HG03025 (cell line): ENCODE measurements at regions not wholly inside any gene's neighbourhood (a gene's known extent, or its start where the extent isn't known, plus 50 kb on each side); places are given as distances from the start of the nearest gene placed in this dataset.

ENCODE experiments used
- ATAC-seq: cut with Tn5 transposase; IDR thresholded peaks from one replicate; pipeline ENCODE4 v1.9.1; 2021; ENCODE audit warnings: mild to moderate bottlenecking, moderate library complexity; ENCODE audit not compliant: unreplicated experiment, low FRiP score

DNA sequence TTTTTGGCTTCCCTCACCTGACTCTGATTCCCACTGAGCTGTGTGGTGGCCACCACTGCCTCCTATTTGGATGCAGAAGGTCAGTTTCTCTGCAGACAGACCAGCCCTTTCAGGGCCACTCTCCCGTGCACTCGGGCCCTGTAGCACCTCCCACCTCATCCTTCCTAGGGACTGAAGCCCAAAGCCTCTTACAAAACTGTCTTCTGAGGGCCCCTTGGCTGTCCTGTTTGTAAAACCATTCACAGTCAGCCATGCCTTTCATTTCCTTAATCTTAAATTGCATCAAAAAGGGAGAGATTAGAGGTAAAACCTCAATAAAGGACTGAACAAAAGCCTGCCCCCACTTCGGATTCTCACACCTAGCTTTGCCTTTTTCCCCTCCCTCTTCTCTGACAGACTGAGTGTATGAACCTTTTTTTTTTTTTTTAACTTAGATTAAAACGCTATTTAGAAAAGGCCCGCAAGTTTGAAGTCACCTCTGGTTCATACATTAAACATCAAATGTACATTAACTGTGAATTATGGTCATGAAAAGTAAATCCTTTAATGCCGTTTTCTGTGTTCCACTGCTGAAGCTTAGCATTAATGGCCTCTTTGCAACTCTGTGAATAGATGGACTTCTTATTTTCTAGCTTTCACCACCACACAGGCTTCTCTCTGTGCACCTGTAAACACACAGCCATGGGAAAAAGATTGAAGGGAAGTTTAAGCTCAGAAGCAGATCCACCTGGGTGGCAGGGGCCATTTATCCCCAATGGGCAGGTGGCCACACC, 247.2 kb upstream of the CADM1 start:
- no peak for ATAC-seq

DNA sequence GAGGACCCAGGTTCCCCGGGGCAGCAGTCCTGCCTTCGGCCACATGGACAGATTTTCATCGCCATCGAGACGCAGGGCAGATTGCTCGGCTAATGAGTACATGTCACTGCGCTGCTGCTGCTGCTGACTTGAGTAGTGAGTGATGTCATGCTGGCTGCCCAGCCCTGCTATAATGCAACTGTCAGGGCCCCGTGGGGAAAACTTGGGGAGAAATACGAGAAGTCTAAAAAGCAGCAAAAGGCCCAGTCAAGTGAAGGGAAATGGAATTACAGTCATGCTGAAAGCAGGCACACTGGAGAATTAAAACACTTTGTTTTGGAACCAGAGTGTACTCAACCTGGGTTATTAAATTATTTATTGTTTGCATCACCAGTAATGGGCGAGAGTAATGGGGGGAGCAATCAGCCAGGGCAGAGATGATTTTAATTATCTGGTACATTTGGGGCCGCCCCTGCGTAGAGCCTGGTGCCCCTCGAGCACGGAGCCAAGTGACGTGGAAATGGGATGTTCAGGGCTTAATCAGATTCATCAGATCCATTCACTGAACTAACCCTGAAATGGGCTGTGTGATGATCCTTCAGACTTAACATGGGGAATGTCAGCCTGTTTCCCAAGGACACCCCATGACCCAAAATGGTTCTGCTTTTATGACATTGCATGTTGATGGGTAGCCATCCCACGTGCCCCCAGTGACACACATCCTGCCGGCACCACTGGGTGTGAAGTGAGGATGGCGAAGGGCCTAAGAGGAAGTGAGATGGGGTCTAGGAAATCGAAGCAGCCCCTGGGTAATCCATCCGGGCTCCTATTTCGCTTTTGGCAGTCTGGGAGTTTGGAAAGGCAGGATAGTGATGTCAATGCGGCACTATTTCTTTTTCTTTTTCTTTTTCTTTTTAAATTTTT, 241.6 kb upstream of the CADM1 start:
- ATAC-seq, result no peak

DNA sequence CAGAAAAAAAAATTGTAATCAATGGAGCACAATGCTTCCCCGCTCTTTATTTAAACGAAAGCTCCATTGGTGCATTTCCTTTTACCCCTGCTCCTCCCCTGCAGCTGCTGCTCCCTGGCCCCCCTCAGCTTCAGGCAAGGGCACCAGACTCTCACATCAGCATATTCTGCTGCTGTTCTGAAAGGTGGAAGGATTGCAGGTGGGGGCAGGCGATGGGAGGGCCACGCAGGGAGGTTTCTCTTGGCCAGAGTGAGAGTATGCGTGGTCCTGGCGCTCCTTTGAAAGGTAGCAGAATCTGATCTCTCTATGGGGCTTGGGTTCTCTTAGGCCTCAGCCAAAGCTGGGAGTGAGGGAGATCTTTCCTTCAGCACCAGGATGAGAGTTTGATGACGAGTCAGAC, 240.9 kb upstream of the CADM1 start:
- ATAC-seq, result no peak

DNA sequence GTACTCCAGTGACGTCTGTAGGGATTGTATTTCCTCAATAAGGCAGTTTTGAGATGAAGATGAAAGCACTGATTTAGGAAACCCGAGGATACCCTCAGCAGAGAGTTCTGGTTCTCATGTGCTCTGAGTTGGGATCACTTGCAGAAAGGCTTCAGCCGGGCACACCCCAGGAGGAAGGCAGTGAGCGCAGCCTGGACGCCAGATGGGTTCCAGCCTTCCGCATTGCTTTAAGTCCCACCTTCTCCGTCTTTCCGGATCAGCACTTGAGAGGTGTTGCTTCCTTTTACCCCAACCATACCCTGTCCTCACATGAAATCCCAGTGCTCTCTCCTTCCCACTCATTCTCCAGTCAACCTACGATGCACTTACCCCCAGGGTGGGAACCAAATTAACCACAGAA, 239.5 kb upstream of the CADM1 start:
- no peak for ATAC-seq

DNA sequence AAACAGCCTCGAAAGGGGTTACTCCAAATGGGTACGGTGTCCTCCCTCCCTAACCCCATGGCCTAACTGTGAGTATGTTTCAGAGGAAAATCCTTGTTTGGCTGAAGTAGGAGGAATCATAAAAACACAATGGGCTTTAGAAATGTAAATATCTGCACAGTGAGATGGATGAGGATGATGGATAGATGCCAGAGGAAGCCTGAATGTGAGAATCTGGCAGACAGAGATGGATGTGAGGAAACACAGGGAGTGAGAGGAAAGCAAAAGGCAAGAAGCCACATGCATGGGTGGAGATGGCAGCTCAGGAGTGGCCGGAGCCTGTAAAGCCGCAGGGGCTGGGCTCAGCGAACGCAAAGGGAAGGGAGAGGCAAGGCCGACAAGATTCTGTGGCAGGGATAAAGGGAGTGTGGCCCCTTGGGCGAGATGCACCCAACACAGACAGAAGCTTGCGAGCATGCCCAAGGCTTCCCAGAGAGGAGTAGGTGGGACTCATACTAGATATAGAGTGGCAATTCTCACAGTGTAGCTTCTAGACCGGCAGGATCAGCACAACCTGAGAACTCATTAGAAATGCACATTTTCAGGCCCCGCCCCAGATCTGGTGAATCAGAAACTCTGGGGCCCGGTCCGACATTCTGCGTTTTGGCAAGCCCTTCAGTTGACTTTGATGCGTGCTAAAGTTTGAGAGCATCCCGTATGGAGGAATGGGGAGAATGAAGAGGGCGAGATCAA, 237.3 kb upstream of the CADM1 start:
- ATAC-seq, result no peak

DNA sequence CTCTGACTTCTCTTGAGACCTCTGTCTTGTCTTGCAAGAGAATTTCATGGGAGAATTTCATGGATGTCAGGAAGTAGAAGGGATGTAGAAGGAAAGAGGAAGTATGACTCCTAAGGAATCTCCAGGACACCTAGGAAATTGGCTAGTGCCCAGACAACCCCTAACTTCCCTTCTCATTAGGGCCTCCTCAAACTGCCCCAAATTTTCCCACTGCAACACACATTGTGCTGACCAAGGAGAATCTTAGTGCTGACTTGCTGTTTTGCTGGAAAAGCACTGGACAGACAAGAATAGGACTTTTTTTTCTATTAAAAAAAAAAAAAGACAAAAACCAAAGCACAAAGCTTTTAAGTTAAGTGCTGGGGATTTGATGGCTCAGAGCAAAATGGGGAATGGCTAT, 236.1 kb upstream of the CADM1 start:
- ATAC-seq, result no peak

DNA sequence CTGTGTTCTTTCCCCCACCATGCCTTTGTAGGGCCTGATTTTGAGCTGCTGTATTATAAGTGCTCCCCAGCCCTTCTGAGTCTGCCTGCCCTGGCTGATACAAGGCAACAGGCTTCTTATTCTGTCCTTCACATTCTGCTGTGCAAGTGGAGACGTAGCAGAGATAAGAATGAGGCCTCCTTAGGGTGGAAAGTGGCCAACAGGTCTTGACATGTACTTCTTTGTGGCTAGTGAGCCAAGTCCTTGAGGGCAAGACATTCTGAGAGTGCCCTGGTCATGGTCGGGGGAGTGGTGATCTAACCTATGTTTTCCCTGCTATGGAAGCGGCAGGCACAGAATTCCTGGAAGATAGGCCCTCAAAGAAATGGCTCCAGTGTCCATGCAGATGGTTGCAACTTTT, 235.7 kb upstream of the CADM1 start:
- ATAC-seq, result no peak

DNA sequence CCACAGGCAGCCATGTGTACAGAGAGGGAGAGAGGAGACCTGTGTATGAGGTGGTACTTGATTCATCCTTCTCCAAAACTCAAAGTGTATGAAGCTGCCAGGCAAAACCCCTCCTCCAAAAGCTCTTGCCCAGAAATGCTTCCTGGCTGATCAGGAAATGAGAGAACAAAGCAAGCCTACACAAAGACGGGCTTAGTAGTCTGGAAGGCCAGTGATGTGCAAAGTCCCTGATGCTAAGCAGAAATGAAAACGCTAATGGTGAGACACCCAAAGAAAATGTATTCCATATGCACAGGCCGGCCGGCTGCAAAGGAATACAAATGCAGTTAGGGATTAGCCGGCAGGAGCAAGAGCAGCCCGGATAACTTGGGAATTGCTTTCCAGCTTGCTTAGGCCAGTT, 234.9 kb upstream of the CADM1 start:
- no peak for ATAC-seq

DNA sequence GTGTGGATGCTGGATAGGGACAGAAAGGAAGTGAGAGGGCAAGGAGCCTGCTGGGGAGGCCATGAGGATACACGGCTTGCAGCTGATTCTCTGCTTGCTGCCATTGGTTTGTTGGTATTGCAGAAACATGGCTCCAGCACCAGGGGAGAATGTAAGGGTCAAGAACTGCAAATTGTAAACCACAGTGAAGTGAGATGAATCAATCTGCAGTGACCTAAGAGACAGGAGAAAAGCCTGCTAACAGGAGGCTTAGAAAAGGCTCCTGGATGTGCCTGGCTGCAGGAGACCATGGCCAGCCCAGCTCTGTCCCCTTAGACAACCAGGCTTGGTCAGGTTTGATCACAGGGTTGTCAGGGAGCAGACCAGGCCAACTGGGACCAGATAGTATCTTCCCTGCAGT, 233.7 kb upstream of the CADM1 start:
- no peak for ATAC-seq

DNA sequence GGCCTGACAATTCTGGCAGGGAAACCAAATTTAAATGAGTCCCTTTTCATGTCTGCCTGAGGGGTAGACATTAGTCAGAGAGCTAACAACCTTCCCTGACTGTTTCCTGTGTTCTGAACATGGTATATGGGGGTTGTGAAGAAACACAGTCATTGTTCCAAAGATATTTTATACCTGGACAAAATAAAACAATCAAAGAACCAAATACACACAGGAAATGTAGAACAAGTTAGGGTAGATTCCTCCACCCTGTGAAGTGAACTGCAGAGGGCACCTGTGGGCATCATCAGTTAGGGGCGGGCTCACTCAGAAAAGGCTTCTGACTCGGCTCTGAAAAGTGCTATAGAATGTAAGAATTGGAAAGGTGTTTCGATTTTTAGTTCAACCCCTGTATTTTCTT, 231.9 kb upstream of the CADM1 start:
- ATAC-seq, result no peak

DNA sequence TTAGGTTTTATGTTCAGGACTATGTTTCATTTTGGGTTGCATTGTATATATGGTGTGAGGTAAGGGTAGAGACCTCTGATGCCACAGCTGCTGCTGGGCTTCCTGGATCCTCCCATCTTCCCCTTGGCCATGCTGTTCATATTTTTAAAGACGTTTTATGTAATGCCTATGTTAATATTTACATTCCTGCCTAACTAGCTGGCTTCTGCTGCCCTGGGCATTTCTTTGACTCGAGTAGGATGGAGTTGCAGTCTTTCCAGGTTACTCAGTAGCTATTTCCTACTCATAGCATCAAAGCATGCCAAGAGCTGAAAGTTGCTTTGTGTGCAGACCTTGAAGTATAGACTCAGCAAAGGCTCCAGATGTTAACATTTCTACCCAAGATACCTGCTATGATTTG, 220.5 kb upstream of the CADM1 start:
- no peak for ATAC-seq

DNA sequence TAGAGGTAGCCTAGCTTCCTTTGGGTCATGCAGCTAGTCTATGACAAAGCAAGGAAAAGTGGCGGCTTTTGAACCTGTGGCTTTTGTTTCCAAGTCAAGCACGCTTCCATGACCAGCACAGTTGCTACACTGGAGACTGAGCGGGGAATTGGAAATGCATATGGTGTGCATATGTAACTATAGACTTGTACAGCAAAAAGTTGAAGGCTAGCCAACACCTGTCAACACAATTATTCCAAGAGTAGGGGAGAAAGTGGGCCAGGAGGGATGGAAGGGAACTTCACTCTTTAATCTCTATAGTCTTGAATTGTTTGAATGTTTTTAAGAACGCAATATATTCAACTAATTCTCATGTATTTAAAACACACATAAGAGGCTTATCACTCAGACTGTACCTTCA, 218.5 kb upstream of the CADM1 start:
- no peak for ATAC-seq

DNA sequence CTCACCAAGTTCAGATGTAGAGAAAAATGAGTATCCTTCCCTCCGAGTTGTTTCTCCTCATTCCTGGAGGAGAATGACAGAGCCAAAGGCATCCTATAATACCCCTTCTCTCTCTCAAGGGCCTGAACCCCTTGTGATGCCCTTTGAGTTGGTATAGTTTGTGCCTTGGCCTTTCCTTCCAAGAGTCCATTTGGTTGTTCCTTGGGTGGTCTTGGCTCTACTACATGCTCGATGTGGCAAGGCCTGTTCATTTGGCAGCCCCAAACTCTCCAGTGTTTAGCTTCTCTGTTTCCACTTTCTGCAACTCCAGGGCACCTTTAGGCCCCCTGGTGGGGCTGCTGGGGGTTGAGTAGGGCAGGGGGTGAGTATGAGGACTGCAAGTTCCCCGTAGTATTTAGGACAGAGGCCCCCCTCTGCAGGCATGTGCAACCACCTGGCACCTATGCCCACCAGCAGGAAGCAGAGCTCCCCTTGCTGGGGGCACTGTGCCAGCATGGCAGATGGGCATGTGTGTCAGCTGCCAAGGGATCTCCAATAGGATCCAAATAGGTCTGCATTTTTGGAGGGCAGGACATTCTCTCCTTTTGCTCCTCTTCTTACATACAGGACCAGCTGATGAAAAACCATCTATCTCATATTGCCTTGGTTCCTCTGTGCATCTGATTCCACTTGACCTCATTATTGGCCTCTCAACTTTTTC, 217.2 kb upstream of the CADM1 start:
- ATAC-seq, result no peak

DNA sequence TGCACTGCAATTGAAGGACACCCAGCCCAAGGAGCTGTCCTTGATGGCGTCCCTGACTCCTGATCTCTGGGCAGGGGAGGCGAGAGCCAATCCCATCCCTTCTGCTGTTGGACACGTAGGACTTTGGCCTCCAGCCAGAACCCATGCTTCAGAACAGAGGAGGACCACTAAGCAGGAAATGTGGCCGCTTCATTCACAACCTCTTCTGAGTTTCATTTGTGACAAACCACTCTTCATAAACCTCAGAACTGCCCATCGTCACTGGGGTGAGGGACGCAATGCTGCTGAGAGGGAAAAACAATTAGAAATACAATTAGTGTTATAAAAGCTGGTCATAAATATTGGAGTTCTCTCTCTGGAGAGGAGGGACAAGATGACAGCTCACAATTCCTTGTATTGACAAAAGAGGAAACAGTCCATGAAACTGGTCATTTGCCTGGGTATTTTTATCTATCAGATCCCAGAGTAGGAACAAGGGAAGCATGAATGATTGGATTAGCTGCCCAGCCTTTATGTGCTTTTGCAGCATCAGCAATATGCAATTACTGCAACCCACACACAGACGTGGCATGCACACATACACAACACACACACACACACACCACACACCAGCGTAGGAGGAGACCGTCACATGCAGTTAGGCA, 216.5 kb upstream of the CADM1 start:
- no peak for ATAC-seq

DNA sequence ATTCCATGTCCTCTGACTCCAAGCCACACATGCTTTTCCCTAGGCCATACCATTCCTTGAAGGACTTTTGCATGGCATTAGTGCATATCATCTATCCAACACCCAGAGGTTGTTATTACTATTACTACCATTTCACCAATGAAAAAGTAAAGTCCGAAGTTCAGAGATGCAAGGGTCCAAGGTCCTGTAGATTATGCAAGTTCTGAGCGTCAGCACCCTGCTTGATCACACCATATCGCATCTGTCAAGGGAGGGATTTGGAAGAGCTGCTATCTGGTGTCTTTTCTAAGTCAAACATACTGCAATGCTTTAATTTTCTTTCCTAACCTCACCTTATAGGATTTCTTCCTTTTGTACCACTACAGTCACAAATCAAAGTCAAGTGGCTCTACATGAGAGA, 214.7 kb upstream of the CADM1 start:
- no peak for ATAC-seq

DNA sequence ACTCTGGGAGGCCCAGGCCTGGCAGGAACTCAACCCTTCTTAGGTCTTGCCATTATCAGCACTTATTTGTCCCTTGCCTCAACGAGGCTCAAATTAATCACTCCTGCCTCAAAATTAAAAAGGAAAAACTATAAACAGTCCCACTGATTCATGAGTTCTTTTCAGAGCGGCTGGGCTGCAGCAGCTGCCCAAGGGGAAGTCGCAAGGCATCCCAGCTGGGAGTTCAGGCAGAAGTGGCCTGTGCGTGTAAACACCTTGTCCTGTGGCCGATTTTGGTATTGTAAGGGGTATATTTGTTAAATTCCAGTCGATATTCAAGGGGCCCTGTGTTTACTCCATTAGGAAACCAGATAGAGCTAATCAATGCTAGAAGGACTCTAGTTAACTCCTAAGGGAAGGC, 213.9 kb upstream of the CADM1 start:
- no peak for ATAC-seq

DNA sequence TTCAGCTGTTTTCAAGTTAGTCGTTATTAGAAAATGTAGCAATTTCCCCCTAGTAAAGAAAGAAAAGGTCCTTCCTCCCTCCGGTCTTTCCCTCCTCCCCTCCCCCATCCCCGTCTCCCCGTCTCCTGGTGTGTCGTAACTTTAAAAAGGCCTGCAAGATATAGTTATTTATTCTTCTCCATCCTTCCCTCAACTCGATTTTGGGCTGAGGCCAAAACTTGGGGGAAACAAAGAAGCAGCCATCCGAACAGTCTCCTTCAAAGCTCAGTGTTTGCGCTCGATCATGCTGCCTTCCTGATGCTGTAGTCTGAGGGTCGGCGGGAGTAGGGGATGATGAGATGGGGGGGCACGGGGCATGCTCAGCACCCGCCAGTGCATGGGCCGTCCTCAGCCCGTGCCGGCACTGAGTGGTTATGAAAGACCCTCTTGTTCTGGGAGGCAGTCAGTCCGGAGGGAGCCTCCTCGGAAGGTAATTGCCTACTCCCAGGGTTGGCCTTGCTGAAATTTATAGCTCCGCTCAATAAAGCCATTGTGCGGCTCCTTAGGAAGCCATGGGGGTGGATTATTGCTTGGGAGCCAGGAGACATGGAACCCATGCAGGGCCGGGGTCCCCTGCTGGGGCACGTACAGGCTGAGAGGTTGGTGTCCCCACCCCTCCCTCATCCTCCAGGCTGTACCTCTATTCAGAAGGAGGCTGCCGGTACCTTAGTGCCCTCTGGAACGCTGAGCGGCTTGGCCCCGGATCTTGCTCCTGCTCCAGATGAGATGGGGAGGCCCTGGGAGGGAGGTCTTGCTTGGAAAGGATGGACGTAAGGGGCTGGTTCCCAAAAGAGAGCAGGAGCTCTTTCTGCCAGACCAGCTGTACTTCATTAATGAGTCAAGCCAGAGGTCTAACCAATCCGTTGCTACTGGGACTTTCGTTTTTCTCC, 212.7 kb upstream of the CADM1 start:
- ATAC-seq, result no peak

DNA sequence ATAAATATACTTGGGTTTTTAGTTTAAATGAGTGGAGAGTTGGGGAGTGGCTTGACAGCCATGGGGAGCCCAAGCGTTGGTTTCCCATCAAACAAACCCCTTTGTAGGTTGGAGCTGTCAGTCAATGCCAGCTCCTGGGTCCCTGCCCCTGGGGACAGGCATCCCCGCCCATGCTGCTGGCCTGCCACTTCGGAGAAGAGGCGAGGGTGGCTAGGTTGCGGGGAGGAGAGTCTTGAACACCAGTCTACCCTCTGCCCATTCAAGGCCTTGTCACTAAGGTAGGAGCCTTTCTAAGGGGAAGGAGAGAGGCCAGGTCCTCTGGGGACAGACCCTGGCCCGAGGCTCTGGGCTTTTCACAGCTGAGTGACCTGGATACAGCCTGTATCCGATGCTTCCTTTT, 211.9 kb upstream of the CADM1 start:
- ATAC-seq, result no peak

DNA sequence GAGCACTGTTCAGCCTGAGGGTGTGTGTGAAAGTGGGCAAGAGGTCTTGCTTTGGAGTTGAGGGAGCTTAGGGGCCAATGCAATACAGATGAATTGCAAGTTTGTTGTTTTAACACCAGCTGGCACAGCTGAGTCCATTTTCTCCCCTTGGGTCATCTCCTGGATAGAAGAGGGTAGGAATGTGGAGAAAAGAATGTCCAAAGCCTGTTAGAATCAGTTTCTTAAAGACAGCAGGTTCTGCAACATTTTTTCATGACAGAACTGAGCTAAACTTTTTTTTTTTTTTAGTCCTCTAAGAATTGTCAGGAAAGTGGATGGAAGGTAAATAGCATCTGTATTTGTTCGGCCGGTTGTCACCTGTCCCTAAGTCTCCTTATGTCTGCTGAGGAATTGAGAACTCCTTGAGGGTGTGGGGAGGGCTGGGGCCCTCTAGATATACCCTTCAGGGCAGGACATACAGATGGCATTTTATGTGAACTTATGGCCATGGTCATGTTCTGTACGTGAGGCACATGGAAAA, 211.1 kb upstream of the CADM1 start:
- ATAC-seq, result no peak
